ENCODE measurements at regions not wholly inside any gene's neighbourhood (a gene's known extent, or its start where the extent isn't known, plus 50 kb on each side); places are given as distances from the start of the nearest gene placed in this dataset.

GRCh38 chr10:84944187-84944586, 615.8 kb downstream of the CCSER2 start:
- Histone ChIP-seq H3K79me2 (ENCODE audit: insufficient read depth, low read length) (no peaks in the 10 kb centered on the region), H3K4me3 (replicated peaks in 1 of 3; ENCODE audit: low read depth in 2 of 3, low read length in 3 of 3) (no peak overlapping the region), H3K9me3 (replicated peaks in 1 of 2; ENCODE audit: control insufficient read depth in 1 of 2, insufficient read depth in 1 of 2, low read length in 2 of 2) (no peaks in the 10 kb centered on the region), H4K20me1 (ENCODE audit: insufficient read depth, low read length) (no peaks in the 10 kb centered on the region), H3K9ac (ENCODE audit: insufficient read depth, low read length, poor library complexity, severe bottlenecking) (no peak overlapping the region), H3K27me3 (ENCODE audit: control insufficient read depth in 2 of 2, insufficient read depth in 2 of 2, low read length in 2 of 2) (no peaks in the 10 kb centered on the region), H3K4me2 (replicated peaks; ENCODE audit: extremely low read depth, low read length, poor library complexity, severe bottlenecking) (no peak overlapping the region), H2AFZ (ENCODE audit: insufficient read depth, low read depth, low read length, poor library complexity, severe bottlenecking) (no peak overlapping the region), H3K36me3 (replicated peaks in 1 of 2; ENCODE audit: control insufficient read depth in 1 of 2, insufficient read depth in 2 of 2, low read length in 2 of 2) (no peaks in the 10 kb centered on the region), H3K4me1 (ENCODE audit: control insufficient read depth in 1 of 2, insufficient read depth in 2 of 2, low read length in 2 of 2) (no peaks in the 10 kb centered on the region), H3K27ac (ENCODE audit: low read depth in 1 of 2, low read length in 2 of 2) (no peak overlapping the region)
- TF ChIP-seq, protein P1, sequence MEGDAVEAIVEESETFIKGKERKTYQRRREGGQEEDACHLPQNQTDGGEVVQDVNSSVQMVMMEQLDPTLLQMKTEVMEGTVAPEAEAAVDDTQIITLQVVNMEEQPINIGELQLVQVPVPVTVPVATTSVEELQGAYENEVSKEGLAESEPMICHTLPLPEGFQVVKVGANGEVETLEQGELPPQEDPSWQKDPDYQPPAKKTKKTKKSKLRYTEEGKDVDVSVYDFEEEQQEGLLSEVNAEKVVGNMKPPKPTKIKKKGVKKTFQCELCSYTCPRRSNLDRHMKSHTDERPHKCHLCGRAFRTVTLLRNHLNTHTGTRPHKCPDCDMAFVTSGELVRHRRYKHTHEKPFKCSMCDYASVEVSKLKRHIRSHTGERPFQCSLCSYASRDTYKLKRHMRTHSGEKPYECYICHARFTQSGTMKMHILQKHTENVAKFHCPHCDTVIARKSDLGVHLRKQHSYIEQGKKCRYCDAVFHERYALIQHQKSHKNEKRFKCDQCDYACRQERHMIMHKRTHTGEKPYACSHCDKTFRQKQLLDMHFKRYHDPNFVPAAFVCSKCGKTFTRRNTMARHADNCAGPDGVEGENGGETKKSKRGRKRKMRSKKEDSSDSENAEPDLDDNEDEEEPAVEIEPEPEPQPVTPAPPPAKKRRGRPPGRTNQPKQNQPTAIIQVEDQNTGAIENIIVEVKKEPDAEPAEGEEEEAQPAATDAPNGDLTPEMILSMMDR (IDR thresholded peaks at IDR 0.05), result no peak
- no peak for DNase-seq
- Mint-ChIP-seq H3K4me1 (no peaks in the 10 kb centered on the region), H3K27me3 (ENCODE audit: low read depth in 3 of 3) (peaks cover 0 to 2% (median 2%) of the 10 kb centered on the region in 3 donors), H3K4me3 (no peak overlapping the region), H3K9me3 (peaks cover 0 to 3% (median 0%) of the 10 kb centered on the region in 7 donors), H3K27ac (no peak overlapping the region), H3K36me3 (no peaks in the 10 kb centered on the region)
- no CpG with 5 or more reads among the region's 1 CpG for WGBS (ENCODE audit: insufficient coverage)
- intact Hi-C loops (cut with micrococcal nuclease), result no loop called here

DNA sequence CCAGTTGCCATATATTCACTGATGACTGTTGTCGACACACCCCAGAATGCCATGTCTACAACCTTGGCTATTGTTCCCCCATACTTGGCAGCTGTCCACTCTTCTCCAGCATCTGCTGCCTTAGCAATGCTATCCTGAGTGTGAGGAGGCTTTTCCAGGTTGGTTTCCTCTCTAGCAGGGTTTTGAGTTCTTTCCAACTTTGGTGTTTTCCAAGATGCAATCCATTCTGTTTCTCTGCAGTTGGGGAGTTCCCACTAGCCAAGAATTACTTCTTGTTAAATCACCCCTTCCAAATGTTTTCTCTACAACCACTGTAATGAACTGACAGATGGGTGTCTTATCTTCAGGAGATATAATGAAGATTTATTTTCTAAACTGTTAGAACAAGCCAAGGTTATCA, 617.4 kb downstream of the CCSER2 start:
- TF ChIP-seq, protein P1 (IDR thresholded peaks at IDR 0.05), result no peak
- Mint-ChIP-seq H3K27me3 (ENCODE audit: low read depth in 3 of 3) (peaks cover 0 to 1% (median 0%) of the 10 kb centered on the region in 3 donors), H3K27ac (no peak overlapping the region), H3K36me3 (no peaks in the 10 kb centered on the region), H3K4me3 (no peak overlapping the region), H3K9me3 (peaks cover 0 to 2% (median 0%) of the 10 kb centered on the region in 7 donors), H3K4me1 (no peaks in the 10 kb centered on the region)
- Histone ChIP-seq H4K20me1 (ENCODE audit: insufficient read depth, low read length) (no peaks in the 10 kb centered on the region), H2AFZ (ENCODE audit: insufficient read depth, low read depth, low read length, poor library complexity, severe bottlenecking) (no peak overlapping the region), H3K79me2 (ENCODE audit: insufficient read depth, low read length) (no peaks in the 10 kb centered on the region), H3K4me1 (ENCODE audit: control insufficient read depth in 1 of 2, insufficient read depth in 2 of 2, low read length in 2 of 2) (no peaks in the 10 kb centered on the region), H3K36me3 (replicated peaks in 1 of 2; ENCODE audit: control insufficient read depth in 1 of 2, insufficient read depth in 2 of 2, low read length in 2 of 2) (no peaks in the 10 kb centered on the region), H3K4me3 (replicated peaks in 1 of 3; ENCODE audit: low read depth in 2 of 3, low read length in 3 of 3) (no peak overlapping the region), H3K27ac (ENCODE audit: low read depth in 1 of 2, low read length in 2 of 2) (no peak overlapping the region), H3K4me2 (replicated peaks; ENCODE audit: extremely low read depth, low read length, poor library complexity, severe bottlenecking) (no peak overlapping the region), H3K9me3 (replicated peaks in 1 of 2; ENCODE audit: control insufficient read depth in 1 of 2, insufficient read depth in 1 of 2, low read length in 2 of 2) (no peaks in the 10 kb centered on the region), H3K9ac (ENCODE audit: insufficient read depth, low read length, poor library complexity, severe bottlenecking) (no peak overlapping the region), H3K27me3 (ENCODE audit: control insufficient read depth in 2 of 2, insufficient read depth in 2 of 2, low read length in 2 of 2) (no peaks in the 10 kb centered on the region)
- intact Hi-C loops (cut with micrococcal nuclease), result no loop called here
- 83% methylated on average over 1 of the region's 1 CpG for WGBS (ENCODE audit: insufficient coverage)
- DNase-seq, result no peak
